Limb (tissue), 2 donors: ENCODE measurements at regions not wholly inside any gene's neighbourhood (a gene's known extent, or its start where the extent isn't known, plus 50 kb on each side); places are given as distances from the start of the nearest gene placed in this dataset.
A peak's percentile ranks its signal among the peaks of the same experiment; 100 is the strongest.

ENCODE experiments used
- DNase-seq, 2 donors: peaks; one replicate each; pipeline ENCODE4 v3.0.0-alpha.2; 2016; ENCODE audit errors: extremely low spot score in 2 of 2

GRCh38 chr2:221197225-221197856 is 374.8 kb downstream of the EPHA4 start:
- DNase-seq = no peak

- DNase-seq = no peak
Observed at GRCh38 chr2:221198309-221198708, 373.8 kb downstream of the EPHA4 start.

GRCh38 chr2:221200184-221200839 is 371.8 kb downstream of the EPHA4 start:
- no peak for DNase-seq

GRCh38 chr2:221202431-221202830 is 369.7 kb downstream of the EPHA4 start:
- no peak for DNase-seq

- DNase-seq = no peak
Observed at GRCh38 chr2:221203125-221203524, 369.0 kb downstream of the EPHA4 start.

GRCh38 chr2:221203856-221204255 is 368.2 kb downstream of the EPHA4 start:
- no peak for DNase-seq

GRCh38 chr2:221204699-221205098 is 367.4 kb downstream of the EPHA4 start:
- DNase-seq = no peak

- no peak for DNase-seq
Observed at GRCh38 chr2:221205103-221205673, 366.9 kb downstream of the EPHA4 start.

GRCh38 chr2:221210686-221211085 is 361.4 kb downstream of the EPHA4 start:
- DNase-seq = no peak

- DNase-seq = no peak
Observed at GRCh38 chr2:221211653-221212052, 360.5 kb downstream of the EPHA4 start.

- DNase-seq = no peak
Observed at GRCh38 chr2:221212105-221212504, 360.0 kb downstream of the EPHA4 start.

- DNase-seq = no peak
Observed at GRCh38 chr2:221215487-221215886, 356.6 kb downstream of the EPHA4 start.

GRCh38 chr2:221216636-221217035 is 355.5 kb downstream of the EPHA4 start:
- no peak for DNase-seq

- DNase-seq = no peak
Observed at GRCh38 chr2:221225752-221226151, 346.4 kb downstream of the EPHA4 start.

- no peak for DNase-seq
Observed at GRCh38 chr2:221228214-221228769, 343.8 kb downstream of the EPHA4 start.

GRCh38 chr2:221229099-221229498 is 343.0 kb downstream of the EPHA4 start:
- no peak for DNase-seq

GRCh38 chr2:221231511-221231910 is 340.6 kb downstream of the EPHA4 start:
- DNase-seq = no peak

- peak in 1 of 2 donors; percentile 31 for DNase-seq
Observed at GRCh38 chr2:221235941-221236340, 336.2 kb downstream of the EPHA4 start.

- DNase-seq = no peak
Observed at GRCh38 chr2:221241072-221241471, 331.0 kb downstream of the EPHA4 start.

GRCh38 chr2:221243771-221244170 is 328.3 kb downstream of the EPHA4 start:
- no peak for DNase-seq

GRCh38 chr2:221245045-221245444 is 327.1 kb downstream of the EPHA4 start:
- DNase-seq = no peak

- no peak for DNase-seq
Observed at GRCh38 chr2:221245772-221246171, 326.3 kb downstream of the EPHA4 start.

- DNase-seq = no peak
Observed at GRCh38 chr2:221254299-221254698, 317.8 kb downstream of the EPHA4 start.
